AG10803 (cell line): ENCODE measurements at regions not wholly inside any gene's neighbourhood (a gene's known extent, or its start where the extent isn't known, plus 50 kb on each side); places are given as distances from the start of the nearest gene placed in this dataset.

Experiments
- DNase-seq: peaks from one replicate; pipeline ENCODE4 v3.0.0; 2010; ENCODE audit warnings: low read depth
- H3K4me3 ChIP-seq: 2 replicates; pipeline ENCODE4 v1.5.1; 2011; ENCODE audit warnings: mild to moderate bottlenecking, low read length, control low read depth
- CTCF ChIP-seq: conservative IDR thresholded peaks from 2 replicates; pipeline ENCODE4 v1.5.1; 2011; ENCODE audit warnings: mild to moderate bottlenecking, low read length, control low read depth, inconsistent platforms

DNA sequence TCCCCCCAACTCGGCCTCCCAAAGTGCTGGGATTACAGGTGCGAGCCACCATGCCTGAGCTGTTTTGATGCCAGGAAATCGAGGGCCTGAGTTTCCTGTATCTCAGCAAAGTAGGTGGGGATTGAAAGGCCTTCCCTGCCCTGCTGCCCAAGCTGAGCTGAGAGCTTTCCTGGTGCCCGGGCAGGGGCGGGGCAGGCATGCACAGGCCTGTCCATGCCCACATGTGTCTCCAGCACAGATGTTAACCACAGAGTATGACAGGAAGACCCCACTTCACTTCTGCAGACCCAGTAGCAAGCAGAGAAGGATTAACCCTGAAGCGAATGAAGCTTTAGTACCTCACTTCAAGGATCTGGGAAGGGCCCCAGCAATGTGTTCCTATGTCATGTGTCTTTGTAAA, 66.0 kb downstream of the GPR6 start:
- H3K4me3 ChIP-seq: no peak overlapping the region
- no peak for TF ChIP-seq CTCF
- no peak for DNase-seq

- no peak overlapping the region for H3K4me3 ChIP-seq
- no peak for TF ChIP-seq CTCF
- no peak for DNase-seq
Observed at GRCh38 chr6:110044622-110045021, 66.5 kb downstream of the GPR6 start.

- peak; percentile 9 for DNase-seq
- no peak for TF ChIP-seq CTCF
- H3K4me3 ChIP-seq: no peak overlapping the region
Observed at GRCh38 chr6:110048221-110048875, 70.2 kb downstream of the GPR6 start.

- DNase-seq: no peak
- H3K4me3 ChIP-seq: no peak overlapping the region
- TF ChIP-seq CTCF: no peak
Observed at GRCh38 chr6:110049696-110050439, 71.8 kb downstream of the GPR6 start.
